Islet precursor cell (in vitro differentiated cells): ENCODE measurements at regions not wholly inside any gene's neighbourhood (a gene's known extent, or its start where the extent isn't known, plus 50 kb on each side); places are given as distances from the start of the nearest gene placed in this dataset.
"Not testable (repeated sequence)": the region's sequence is repeated elsewhere in the genome, so short reads cannot be mapped to it uniquely, and the experiment has no call there.

Experiments used
- DNase-seq: peaks from one replicate; pipeline ENCODE4 v3.0.0-alpha.2; 2018

DNA sequence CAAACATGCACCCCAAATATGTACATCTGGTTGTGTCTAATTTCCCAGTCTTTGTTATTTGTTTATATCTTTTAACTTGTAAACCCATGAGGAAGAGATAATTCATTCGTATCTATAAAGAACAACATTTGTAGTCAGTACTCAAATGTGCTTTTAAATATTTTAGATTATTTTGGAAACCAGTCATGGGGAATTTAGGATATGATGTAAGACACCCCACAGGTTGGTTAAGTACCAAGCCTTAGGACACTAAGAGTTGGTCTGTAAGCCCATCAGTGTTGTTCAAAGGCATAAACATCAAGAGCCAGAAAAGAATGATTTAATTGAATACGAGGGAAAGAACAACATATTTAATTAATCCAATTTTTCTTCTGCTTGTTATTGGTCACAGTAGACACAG, 421.1 kb upstream of the SEMA3C start:
- no peak for DNase-seq

DNA sequence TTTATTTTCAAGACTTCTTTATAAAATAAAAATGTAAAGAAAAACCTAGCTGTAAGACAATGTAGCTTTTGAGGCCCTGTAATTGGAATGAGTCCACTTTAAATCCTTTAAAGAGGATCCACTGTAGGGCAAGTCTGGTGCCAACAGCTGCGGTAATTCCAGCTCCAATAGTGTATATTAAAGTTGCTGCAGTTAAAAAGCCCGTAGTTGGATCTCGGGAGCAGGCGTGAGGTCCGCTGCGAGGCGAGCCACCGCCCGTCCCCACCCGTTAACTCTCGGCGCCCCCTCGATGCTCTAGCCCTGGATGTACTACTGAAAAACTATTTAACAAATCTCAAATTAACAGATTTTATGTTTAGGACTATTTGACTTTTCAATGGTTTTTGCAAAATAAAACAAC, 414.7 kb upstream of the SEMA3C start:
- no peak for DNase-seq

DNA sequence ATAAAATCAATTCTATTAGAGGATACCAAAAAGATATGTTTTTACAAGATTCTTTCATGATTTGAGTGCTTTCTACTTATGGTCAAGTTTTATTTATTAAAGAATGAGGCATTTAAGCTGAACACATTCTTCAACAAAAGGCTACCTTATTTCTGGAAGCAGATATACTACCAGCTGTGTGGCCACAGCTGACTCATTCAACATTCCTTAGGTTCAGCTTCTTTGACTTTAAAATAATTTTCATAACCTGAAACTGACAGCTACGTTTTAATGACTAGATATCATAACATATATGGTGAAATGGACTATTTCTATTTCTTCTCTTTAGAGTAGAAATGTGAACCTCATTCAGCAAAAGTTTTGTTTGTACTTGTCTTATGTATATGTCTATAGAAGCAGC, 414.2 kb upstream of the SEMA3C start:
- no peak for DNase-seq

DNA sequence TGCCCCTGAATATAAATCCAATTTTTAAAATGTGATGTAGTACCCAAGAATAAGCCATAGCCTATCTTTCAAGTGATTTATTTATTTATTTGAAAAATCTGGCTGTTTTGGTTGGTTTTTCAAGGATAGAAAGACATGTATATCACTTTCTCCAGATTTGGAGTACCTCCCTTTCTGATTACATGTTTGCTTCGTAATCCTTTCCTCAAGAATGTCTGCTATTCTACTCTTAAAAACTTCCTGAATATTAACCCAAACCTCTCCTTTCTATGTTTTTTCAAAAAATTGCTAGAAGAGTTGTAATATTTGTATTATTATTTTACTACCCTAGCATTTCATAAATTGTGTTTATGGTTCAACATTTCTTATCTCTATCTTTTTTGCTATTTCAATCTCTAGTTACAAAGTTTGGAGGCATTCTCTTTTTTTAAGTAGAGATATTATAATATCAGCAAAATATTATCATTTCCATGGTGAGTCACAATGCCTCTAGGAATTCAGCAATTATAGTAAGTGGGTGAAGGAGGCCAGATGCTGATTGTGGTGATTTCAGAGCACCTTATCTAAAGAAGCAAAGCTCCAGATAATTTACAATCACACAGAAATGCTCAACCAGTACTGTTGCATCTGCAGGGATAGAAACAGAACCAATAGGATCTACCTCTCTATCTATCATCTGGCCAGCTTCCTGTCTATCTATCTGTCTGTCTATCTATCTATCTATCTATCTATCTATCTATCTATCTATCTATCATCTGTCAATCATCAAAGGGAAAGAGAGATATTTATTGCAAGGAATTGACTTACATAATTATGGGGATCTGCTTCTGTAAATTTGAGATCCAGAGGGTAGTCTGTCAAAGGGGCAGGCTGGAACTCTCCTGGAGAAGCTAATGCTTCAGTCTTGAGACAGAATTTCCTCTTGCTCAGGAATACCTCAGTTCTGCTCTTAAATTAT, 412.5 kb upstream of the SEMA3C start:
- no peak for DNase-seq

DNA sequence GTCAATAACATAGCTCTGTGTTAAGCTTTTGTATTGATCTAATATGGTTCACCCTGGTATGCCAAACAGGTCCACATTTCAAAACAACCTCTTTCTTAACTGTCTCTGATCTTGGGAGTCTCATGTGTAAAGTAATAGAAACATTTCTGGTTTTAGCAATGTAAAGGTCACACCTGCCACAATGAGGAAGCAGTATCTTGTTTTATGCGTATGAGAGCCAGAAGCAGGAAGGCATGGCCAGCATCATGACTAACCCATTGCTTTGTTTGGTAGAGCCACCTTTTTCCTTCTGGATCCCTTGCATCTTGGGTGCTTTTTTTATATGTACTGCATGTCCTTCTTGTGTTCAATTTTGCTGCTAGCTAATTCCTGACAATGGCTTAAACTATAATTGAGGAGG, 411.3 kb upstream of the SEMA3C start:
- DNase-seq, result no peak

DNA sequence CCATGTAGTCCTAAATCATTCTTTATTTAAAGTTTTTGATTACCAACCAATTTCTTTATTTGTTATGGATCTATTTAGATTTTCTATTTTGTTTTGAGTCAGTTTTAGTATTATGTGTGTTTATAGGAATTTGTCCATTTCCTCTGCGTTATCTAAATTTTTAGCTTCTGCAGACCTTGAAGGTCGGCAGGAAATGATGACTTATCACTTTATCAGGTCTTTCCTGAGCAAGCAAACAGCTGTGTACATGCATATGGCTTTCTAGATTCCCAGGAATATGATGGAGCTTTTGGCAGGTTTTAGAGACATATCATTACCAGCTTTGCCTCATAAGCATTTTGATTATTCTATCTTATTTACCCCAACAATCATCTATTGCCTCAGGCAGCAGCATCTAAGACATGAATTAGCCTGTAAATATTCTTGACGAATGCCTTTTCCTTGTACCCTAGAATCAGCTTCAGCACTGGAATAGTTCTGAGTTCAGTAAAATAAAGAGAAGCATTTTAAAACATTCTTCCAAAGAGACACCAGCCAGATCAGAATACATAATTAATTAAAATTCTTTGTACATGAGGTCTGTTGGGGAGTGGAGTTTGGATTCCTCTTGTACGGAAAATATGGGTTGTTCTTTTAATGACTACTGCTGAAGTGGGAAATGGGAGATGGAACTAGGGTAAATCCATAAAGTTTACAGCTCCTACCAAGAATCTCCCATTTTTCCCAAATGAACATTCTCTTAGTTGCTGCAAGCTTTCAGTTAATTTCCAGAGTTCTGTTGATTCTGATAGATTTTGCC, 408.8 kb upstream of the SEMA3C start:
- DNase-seq, result no peak

DNA sequence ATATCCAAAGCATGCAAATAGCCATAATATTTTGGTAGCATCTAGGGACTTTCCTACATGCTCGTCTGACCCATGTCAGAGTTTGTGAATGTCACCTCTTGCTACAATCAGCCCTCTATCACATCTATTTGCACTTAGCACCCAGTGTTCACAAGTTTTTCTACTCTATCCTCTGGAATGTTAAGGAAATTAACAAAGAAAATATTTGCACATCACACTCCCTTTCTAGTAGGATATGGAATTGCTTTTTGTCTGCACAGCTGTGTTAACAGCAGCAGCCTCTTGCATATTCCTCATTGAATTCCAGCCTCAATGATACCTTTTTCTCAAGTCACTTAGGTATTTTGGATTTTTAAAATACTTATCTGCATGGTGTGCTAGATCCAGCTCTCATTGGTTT, 403.1 kb upstream of the SEMA3C start:
- no peak for DNase-seq

DNA sequence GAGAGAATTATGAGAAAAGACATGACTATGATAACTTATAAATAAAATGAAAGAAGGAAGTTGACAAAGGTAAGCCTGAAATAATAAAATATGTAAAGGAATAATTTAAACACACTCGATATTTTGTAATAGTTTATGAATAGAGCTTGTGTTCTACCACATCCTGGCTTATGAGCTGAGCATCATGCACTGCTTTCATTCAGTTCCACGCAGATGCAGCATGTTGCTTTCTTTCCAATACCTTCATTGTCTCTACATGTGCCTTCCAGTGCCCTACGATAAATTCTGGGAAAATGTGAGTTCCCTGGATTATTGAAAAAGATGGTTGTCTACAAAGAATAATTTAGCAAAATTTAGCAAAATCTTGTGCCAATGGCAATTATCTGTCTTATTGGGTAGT, 398.9 kb upstream of the SEMA3C start:
- no peak for DNase-seq

DNA sequence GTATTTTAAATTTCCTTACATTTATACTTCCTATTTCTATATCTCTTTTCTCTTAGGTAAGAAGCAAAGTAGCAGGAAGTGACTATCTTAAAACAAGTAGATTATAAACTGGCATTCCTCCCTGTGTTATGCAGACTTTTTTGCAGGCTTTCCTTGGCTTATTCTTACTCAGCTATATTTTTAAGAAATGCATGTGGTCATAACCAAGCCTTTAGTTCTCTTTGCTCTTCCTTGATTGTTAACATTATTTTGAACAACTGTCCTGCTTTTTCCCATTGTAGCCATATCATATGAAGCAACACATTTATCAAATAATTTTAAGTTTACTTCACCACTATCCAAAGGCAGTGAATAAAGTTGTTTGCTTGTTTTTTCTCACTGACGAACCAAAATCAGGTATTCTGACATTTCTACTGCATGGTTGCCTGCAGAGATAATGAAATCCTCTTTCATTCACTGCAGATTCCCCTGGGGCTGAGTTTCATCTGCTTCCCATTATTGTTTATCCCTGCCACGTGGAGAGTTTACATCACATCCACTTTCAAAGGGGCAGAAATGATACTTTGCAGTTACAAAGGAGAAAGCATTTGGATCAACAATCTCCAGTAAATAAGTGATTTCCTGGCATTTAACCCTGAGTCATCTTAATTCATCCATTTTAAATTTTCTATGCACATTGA, 389.9 kb upstream of the SEMA3C start:
- DNase-seq, result no peak

DNA sequence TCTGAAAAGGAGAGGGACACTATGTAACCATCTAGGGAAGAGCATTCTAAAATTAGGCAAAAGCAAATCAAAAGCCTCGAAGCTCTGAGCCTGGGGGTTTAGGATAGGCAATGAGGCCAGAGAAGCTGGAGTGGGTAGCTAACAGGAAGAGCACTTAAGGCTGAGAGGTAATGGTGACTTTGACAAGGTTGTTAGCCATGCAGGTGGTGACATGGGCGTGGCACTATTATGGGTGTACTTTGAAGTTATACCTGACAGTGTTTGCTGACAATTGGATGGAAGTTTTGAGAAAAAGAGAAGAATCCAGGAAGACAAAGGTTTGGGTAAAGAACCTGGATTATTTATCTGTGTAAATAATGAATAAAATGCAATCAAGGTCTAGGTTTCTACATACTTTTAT, 383.0 kb upstream of the SEMA3C start:
- no peak for DNase-seq

DNA sequence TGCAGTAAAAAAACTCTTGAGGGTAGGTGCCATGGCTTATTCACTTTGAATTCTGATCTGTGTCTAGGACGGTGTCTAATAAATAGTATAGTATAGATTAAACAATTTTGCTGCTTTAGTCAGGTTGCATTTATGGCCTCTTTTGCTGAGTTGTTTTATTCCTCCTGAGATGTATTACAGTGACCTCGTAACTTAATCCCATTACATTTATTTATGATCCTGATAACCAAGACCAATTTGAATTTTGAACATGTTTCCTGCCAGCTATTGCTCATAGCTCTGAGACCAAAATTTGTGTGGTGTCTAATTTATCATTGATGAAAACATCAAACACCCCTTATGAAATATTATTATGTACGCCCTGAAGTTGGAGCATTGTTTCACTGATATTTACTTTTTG, 381.9 kb upstream of the SEMA3C start:
- DNase-seq, result no peak

DNA sequence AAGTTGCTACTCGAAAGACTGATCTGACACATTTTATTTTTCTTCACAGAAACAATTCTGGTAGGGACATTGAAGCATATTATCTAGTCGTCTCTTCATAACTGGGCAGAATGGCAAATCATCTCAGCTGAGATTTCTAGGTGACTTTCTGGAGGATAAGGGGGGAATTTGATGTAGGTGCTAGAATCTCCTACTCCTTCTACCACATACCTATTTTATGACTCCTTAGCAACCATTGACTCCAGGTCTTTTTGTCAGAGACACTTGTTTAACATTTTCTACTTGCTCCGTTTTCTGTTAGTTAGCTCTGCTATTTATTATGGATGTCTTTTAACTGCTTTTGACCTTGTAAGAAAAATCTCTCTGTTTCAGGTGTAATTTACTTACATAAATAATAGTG, 380.9 kb upstream of the SEMA3C start:
- DNase-seq, result no peak

DNA sequence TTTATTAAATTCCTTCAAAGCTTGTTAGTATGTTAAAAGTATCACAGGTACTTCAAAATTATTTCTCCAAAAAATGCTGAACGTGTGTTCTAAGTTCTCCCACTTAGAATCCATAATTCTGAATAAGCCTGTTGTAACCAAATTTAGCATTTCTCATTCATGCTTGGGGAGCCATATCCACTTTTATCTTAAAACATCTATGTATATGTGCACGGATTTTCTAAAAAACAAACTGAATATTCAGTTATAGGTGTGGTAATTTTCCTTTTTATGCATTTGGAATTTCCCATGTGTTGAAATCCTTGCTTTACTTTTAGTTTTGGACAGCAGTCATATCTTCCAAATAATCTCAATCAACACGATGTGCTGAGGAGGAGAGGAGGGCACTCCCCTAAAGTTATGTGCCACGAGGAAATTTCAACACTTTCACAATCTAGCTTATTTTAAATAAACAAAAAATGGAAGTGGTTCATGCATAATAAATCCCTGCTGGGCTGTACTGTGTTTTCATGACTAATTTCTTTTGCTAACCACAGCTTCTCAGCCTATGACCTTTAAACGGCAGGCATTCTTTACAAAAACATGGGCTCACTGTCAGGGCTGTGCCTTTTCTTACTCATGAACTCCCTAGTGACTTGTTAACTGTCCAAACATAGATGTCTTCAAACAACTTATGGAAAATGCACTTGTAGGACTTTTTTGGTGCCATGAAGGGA, 380.3 kb upstream of the SEMA3C start:
- no peak for DNase-seq

DNA sequence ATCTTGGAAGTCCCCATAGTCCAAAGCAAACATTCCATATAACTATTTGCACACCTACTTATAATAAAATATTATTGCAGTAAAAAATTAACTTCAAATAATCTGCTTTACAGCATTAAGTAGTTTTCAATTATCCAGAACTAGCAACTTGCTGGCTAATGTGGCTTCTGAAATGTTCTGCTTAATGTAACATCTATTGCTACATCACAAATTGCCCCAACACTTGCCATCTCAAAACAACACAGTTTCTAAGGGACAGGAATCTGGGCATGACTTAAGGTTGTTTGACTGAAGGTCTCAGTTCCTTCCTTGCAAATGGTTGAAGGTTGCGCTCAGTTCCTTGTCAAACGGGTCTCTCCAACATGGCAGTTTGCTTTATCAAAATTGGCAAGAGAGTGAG, 378.5 kb upstream of the SEMA3C start:
- DNase-seq, result no peak

DNA sequence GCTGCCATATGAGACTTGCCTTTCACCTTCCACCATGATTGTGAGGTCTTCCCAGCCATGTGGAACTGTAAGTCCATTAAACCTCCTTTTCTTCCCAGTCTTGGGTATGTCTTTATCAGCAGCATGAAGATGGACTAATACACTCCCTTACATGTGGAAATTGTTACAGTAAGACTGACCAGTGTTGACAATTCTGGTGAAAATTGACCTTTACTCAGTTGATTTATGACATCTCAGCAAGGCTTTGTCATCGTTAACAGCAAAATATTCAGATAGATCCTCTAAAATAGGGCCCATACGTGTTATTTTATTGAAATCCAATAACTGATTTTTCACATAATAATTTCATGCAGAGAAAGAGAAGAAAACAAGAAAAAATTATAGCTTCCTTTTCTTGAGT, 377.9 kb upstream of the SEMA3C start:
- DNase-seq, result no peak

DNA sequence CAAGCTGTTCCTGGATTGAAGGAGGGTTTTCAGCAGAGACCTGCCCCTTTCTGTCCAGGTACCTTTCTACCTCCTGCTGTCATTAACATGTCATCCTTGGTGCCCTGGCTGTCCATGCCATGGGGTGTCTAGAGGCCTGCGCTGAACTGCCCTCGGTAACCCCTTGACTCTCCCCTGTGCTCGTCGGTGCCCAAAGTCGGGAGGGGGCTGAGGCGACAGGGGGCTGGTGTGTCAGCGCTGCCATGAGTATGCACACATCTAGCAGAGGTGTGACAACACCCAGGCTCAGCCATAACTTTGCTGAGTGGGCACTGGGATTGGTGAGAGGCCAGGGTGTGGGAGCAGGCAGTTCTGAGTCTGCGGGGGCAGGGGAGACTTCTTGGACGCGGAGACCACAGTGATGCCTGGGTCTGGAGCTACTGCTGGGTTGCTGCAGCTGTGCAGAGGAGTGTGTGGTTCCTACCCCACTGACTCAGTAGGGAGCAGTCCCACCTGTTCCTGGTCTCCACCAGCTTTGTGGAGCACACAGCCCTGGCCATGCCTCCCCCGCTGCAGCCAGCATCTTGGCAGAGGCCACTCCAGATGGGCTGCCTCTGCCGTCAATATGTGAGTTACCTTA, 376.2 kb upstream of the SEMA3C start:
- DNase-seq, result no peak

DNA sequence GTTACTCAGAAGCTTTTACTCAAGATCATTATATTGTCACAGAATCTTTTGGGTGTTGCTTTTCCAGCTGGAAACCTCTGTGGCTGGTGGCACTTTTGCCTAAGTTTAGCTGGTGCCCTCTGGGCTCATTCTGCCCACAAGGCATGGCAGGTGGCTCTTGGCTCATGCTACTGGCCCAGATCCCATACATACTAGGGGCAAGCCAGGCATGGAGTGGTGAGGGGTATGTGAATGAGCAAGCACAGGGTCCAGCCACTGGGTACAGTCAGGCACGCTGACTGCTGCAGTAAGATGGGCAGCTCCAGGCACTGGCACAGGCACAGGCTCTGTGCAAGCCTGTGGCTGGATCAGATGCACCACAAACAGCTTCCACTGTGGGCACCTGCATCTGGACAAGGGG, 375.0 kb upstream of the SEMA3C start:
- no peak for DNase-seq

DNA sequence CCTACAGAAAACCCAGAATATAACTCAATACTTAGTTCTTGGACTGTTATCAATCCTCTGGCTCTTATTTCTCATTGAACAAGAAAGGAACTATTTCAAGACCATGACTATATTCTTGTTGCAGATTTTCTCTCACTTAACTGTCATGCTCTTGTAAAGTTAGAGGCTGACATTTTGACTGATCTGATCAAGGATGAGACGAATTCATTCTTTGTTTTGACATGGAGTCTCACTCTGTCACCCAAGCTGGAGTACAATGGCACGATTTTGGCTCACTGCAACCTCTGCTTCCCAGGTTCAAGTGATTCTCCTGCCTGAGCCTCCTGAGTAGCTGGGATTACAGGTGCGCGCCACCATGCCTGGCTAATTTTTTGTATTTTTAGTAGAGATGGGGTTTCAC, 367.9 kb upstream of the SEMA3C start:
- not testable (repeated sequence) for DNase-seq

DNA sequence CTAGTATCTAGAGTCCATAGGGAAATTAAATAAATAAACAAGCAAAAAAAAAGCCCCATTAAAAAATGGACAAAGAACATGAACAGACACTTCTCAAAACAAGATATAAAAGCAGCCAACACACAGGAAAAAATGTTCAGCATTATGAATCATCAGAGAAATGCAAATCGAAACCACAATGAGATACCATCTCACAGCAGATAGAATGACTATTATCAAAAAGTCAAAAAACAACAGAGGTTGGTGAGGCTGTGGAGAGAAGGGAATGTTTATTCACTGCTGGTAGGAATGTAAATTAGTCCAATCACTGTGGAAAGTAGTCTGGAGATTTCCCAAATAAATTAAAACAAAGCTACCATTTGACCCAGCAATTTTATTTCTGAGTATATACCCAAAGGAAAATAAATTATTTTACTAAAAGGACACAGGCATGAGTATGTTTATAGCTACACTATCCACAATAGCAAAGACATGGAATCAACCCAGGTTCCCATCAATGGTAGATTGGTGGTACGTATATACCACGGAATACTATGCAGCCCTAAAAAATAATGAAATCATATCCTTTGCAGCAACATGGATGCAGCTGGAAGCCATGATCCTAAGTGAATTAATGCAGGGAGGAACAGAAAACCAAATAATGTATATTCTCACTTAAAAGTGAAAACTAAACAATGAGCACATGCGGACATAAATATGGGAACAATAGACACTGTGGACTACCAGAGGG, 366.5 kb upstream of the SEMA3C start:
- no peak for DNase-seq

DNA sequence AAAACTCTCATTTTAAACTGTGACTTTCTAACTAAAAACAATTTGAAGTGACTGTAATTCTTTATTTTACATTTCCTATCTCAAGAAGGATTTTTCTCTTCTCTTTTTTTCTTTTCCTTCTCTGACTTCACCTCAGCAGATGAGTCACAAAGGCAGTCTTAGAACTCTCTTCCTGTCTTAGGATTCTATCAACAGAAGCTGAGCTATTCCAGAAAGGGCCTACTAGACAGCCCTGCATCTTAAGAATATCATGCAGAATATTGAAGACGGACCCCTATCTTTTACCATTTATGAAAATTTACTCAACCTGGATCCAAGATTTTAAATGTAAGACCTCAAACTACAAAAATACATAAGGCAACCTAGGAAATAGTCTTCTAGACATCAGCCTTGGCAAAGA, 365.7 kb upstream of the SEMA3C start:
- DNase-seq, result no peak

DNA sequence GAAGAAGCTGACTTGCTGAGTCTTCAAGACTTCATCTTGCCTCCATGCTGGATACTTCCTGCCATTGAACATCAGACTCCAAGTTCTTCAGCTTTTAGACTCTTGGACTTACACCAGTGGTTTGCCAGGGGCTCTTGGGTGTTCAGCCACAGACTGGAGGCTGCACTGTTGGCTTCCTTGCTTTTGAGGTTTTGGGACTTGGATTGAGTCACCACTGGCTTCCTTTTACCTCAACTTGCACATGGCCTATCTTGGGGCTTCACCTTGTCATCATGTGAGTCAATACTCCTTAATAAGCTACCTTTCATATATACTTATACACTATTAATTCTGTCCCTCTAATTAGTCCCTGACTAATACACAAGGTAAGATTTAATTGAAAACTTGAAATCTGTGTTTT, 361.7 kb upstream of the SEMA3C start:
- DNase-seq, result no peak

DNA sequence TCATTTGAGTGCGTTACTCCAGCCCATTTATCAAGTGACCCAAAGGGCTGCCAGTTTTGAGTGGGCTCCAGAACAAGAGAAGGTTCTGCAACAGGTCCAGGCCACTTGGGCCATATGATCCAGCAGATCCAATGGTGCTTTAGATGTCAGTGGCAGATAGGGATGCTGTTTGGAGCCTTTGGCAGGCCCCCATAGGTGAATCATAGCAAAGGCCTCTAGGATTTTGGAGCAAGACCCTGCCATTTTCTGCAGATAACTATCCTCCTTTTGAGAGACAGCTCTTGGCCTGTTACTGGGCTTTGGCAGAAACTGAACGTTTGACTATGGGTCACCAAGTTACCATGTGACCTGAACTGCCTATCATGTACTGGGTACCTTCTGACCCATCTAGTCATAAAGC, 358.8 kb upstream of the SEMA3C start:
- DNase-seq, result no peak
